Cardiac muscle cell (in vitro differentiated cells and primary cell): ENCODE measurements at regions not wholly inside any gene's neighbourhood (a gene's known extent, or its start where the extent isn't known, plus 50 kb on each side); places are given as distances from the start of the nearest gene placed in this dataset.
A peak's percentile ranks its signal among the peaks of the same experiment; 100 is the strongest.

Source experiments
- DNase-seq, 2 donors: peaks; one replicate each; pipeline versions ENCODE4 v3.0.0 to v3.0.0-alpha.2; 2010 to 2017; ENCODE audit warnings: low read depth in 1 of 2, low spot score in 1 of 2
- H3K27ac ChIP-seq: fragments of 200-600 bp; sonication (generic); 2 replicates; pipeline ENCODE4 v1.5.1; 2016
- H3K27me3 ChIP-seq: fragments of 200-600 bp; sonication (generic); 2 replicates; pipeline ENCODE4 v1.6.0; 2016; ENCODE audit warnings: control low read depth
- H3K36me3 ChIP-seq: fragments of 200-600 bp; sonication (generic); 2 replicates; pipeline ENCODE4 v1.5.1; 2016; ENCODE audit warnings: control low read depth
- H3K4me1 ChIP-seq: fragments of 200-600 bp; sonication (generic); 2 replicates; pipeline ENCODE4 v1.8.1; 2017; ENCODE audit warnings: low read depth, mild to moderate bottlenecking, mixed run types
- H3K4me3 ChIP-seq: fragments of 200-600 bp; sonication (generic); 2 replicates; pipeline ENCODE4 v1.5.1; 2016; ENCODE audit warnings: mild to moderate bottlenecking
- H3K9me3 ChIP-seq: fragments of 200-600 bp; sonication (generic); 2 replicates; pipeline ENCODE4 v1.5.1; 2017; ENCODE audit warnings: low read depth, mild to moderate bottlenecking, control low read depth
- CTCF ChIP-seq: IDR thresholded peaks from 2 replicates; pipeline ENCODE4 v1.5.1; 2012; ENCODE audit warnings: low read depth, mild to moderate bottlenecking, low read length

DNA sequence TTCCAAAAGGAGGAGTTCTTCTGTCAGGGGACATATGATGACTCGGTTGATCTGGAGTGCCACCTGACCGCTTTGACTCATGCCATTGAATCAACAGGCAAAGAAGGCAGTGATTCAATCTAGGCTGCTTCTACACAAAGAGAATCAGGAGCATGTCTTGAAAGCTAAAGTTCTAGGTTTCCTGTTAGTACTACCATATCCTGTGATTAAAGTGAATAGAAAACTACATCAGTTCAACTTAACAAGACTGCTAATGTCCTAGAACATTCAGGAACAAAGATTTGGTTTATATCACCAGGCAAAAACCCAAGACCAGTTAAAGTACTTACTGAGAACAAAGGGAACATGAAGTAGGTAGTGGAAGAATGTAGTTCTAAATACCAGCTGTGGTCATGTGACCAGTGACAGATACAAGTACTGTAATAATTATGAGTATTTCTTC is 216.8 kb upstream of the SGK1 start:
- no peak overlapping the region for H3K27ac ChIP-seq
- no peaks in the 10 kb centered on the region for H3K9me3 ChIP-seq
- no peak for DNase-seq
- H3K4me1 ChIP-seq = peaks cover 29% of the 10 kb centered on the region
- no peak for TF ChIP-seq CTCF
- no peak overlapping the region for H3K4me3 ChIP-seq
- no peaks in the 10 kb centered on the region for H3K27me3 ChIP-seq
- H3K36me3 ChIP-seq = no peaks in the 10 kb centered on the region

DNA sequence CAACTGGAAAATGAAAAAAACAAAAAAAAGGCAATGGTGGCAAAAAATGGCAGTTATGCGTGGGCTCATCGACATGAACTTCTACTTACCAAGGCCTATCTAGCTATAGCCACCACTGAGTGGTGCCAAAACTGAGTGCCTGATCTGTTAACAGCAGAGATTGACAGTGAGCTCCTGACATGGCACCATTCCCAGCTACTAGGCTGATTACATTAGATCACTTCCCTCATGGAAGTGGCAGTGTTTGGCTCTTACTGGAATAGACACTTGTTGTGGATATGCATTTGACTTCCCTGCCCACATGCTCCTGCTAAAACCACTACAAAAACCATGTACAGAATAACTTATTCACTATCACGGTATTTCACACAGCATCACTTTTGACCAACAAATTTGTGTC is 216.1 kb upstream of the SGK1 start:
- no peaks in the 10 kb centered on the region for H3K36me3 ChIP-seq
- no peak overlapping the region for H3K4me3 ChIP-seq
- no peak overlapping the region for H3K27ac ChIP-seq
- no peaks in the 10 kb centered on the region for H3K9me3 ChIP-seq
- TF ChIP-seq CTCF = no peak
- DNase-seq = no peak
- peaks cover 29% of the 10 kb centered on the region for H3K4me1 ChIP-seq
- H3K27me3 ChIP-seq = no peaks in the 10 kb centered on the region

- Histone ChIP-seq H3K4me3 (no peak overlapping the region), H3K9me3 (no peaks in the 10 kb centered on the region), H3K36me3 (no peaks in the 10 kb centered on the region), H3K27me3 (no peaks in the 10 kb centered on the region), H3K27ac (no peak overlapping the region), H3K4me1 (peaks cover 29% of the 10 kb centered on the region)
- DNase-seq = no peak
- TF ChIP-seq CTCF = no peak
Observed at GRCh38 chr6:134532694-134533624, 215.0 kb upstream of the SGK1 start.

GRCh38 chr6:134531611-134532010 is 213.7 kb upstream of the SGK1 start:
- H3K27ac ChIP-seq = peak overlapping the region; percentile 74
- no peak overlapping the region for H3K4me3 ChIP-seq
- peaks cover 41% of the 10 kb centered on the region for H3K4me1 ChIP-seq
- TF ChIP-seq CTCF = no peak
- DNase-seq = peak in 1 of 2 donors; percentile 36
- H3K27me3 ChIP-seq = no peaks in the 10 kb centered on the region
- H3K9me3 ChIP-seq = no peaks in the 10 kb centered on the region
- no peaks in the 10 kb centered on the region for H3K36me3 ChIP-seq

DNA sequence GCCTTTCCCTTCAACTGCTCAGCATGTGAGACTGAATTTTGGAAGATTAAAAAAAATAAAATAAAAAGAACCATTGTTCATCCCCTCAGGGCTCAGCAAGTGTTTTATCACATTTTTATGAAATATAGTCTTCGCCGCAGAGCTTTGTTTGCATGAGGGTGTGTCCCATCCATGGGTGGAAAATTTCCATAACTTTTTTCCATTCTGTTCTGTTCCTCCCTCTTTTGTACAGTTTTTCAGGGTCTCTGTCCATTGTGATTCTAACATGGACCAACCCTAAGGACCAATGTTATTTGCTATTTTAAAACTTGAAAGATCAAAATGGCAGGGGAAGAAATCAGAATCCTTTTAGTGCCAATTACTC is 213.3 kb upstream of the SGK1 start:
- no peaks in the 10 kb centered on the region for H3K27me3 ChIP-seq
- H3K27ac ChIP-seq = peak overlapping the region; percentile 74
- TF ChIP-seq CTCF = no peak
- H3K4me3 ChIP-seq = no peak overlapping the region
- DNase-seq = no peak
- H3K4me1 ChIP-seq = peaks cover 42% of the 10 kb centered on the region
- H3K9me3 ChIP-seq = no peaks in the 10 kb centered on the region
- H3K36me3 ChIP-seq = no peaks in the 10 kb centered on the region
